ENCODE measurements at regions not wholly inside any gene's neighbourhood (a gene's known extent, or its start where the extent isn't known, plus 50 kb on each side); places are given as distances from the start of the nearest gene placed in this dataset.

DNA sequence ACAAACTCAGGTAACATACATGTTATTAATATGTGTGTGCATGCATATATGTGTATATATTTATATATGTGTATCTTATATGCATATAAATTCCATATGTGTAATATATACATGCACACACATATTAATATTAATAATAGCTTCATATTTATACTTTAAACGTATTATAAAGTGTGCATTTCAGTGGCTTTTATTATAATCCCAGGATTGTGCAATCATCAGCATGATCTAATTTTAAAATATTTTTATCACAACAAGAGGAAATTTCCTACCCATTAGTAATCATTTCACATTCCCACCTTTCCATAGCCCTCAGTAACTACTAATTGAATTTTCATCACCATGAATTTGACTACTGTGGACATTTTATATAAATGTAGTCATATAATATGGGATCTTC, 2211.9 kb upstream of the TENM3 start:
- no peak for DNase-seq (ENCODE audit: low spot score)
- intact Hi-C loops (cut with DNase I) = no loop called here

- no peak for DNase-seq (ENCODE audit: low spot score)
- intact Hi-C loops (cut with DNase I) = no loop called here
Measured at GRCh38 chr4:180041576-180041975, 2201.6 kb upstream of the TENM3 start.

DNA sequence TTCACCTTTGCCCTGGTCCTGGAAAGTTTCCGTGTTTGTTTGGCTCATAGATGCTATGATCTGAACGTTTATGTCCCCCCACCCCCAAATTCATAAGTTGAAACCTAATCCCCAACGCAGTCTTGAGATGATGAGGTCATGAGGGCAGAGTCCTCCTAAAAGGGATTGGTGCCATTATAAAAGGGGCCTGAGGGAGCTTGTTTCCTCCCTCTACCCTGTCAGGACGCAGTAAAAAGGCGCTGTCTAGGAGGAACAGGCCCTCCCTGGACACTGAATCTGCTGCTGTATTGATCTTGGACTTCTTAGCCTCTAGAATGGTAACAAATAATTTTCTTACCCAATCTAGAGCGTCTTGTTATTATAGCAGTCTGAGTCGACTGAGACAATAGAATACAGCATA, 2190.6 kb upstream of the TENM3 start:
- no peak for DNase-seq (ENCODE audit: low spot score)
- intact Hi-C loops (cut with DNase I) = no loop called here

DNA sequence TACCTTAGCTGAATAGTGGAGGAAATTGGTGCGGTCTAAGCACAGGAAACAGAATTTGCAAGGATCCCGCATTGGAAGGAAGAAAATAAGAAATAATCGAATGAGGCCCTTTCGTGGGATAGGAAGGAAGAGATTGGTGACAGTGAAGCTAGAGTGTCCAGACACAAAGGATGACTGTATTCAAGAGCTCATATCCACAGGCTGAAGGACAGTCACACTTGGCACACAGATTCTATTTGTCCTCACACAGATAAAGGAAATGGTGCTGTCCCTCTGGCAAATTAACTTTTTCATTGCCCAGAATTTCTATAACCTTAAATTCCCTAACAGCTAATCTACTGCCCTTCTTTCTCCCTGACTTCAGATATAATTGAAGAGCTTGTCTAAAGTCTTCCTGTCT, 2188.9 kb upstream of the TENM3 start:
- no peak for DNase-seq (ENCODE audit: low spot score)
- intact Hi-C loops (cut with DNase I) = no loop called here

- DNase-seq (ENCODE audit: low spot score) = no peak
- intact Hi-C loops (cut with DNase I) = no loop called here
Measured at GRCh38 chr4:180057299-180057721, 2185.9 kb upstream of the TENM3 start.

DNA sequence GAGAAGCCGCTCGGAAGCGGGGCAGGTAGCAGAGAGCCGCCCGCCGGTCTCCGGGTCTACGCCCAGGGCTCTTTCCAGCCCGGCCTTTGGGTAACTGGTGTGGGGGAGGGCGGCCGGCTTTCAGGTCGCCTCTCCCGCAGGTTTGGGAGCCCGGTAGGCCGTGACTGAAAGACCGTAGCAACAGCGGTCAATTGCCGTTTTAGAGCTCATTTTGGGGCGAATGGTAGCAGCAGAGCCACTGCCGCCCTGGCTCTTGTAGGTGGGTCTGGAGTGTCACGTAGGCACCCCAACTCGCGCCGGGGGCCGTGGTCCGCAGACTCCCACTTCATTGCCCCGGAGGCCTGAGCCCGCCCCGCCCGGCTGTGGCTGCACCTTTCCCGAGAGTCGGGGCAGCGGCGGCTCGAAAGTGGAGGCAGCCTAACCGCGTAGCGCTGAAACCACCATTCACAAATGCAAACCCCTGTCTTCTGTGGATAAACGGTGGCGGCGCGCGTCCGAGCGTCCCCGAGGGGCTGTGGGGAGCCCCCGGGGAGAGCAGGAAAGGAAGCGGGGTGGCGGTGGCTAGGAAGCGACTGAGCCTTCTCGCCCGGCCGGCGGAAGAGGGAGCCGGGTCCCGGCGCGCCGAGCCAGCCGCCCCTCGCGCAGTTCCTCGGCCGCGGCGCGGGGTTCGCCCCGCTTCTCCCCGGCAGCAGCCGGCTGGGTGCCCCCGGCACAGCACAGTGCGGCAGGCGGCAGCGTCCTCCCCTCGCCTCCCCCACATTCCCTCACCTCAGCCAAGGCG, 2185.1 kb upstream of the TENM3 start:
- intact Hi-C loops (cut with DNase I) = no loop called here
- peak; percentile 82 for DNase-seq (ENCODE audit: low spot score)

DNA sequence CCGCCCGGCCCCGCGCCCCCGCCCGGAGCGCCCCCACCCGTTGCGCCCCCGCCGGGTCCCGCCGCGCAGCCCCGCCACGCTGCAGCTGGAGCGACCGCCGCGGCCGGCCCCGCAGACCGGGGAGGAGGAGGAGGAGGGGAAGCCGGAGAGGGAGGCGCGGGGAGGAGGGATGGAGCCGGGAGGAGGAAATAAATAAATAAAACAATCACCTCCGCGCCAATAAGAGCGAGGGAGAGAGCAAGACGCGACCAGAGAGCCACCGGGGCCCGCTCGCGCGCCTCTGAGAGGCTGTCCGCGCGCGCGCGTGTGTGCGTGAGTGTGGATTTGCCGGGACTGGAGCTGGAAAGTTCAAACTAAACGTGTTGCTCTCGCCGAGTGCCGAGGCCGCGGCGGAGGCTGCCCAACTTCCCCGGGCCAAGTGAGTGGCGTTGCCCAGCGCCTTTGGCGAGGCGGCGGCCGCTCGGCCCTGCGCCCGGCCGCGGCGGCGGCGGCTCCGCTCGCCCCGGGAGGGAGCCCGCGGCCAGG, 2184.4 kb upstream of the TENM3 start:
- peak; percentile 75 for DNase-seq (ENCODE audit: low spot score)
- intact Hi-C loops (cut with DNase I) = no loop called here

GRCh38 chr4:180059216-180059881, 2183.9 kb upstream of the TENM3 start:
- intact Hi-C loops (cut with DNase I) = no loop called here
- DNase-seq (ENCODE audit: low spot score) = peak; percentile 76

- DNase-seq (ENCODE audit: low spot score) = no peak
- intact Hi-C loops (cut with DNase I) = no loop called here
Measured at GRCh38 chr4:180060159-180060889, 2182.9 kb upstream of the TENM3 start.

- intact Hi-C loops (cut with DNase I) = no loop called here
- no peak for DNase-seq (ENCODE audit: low spot score)
Measured at GRCh38 chr4:180081072-180081471, 2162.1 kb upstream of the TENM3 start.

- no peak for DNase-seq (ENCODE audit: low spot score)
- intact Hi-C loops (cut with DNase I) = no loop called here
Measured at GRCh38 chr4:180084561-180084960, 2158.6 kb upstream of the TENM3 start.

GRCh38 chr4:180086480-180087190, 2156.6 kb upstream of the TENM3 start:
- intact Hi-C loops (cut with DNase I) = no loop called here
- no peak for DNase-seq (ENCODE audit: low spot score)

- DNase-seq (ENCODE audit: low spot score) = no peak
- intact Hi-C loops (cut with DNase I) = no loop called here
Measured at GRCh38 chr4:180098586-180098985, 2144.6 kb upstream of the TENM3 start.

DNA sequence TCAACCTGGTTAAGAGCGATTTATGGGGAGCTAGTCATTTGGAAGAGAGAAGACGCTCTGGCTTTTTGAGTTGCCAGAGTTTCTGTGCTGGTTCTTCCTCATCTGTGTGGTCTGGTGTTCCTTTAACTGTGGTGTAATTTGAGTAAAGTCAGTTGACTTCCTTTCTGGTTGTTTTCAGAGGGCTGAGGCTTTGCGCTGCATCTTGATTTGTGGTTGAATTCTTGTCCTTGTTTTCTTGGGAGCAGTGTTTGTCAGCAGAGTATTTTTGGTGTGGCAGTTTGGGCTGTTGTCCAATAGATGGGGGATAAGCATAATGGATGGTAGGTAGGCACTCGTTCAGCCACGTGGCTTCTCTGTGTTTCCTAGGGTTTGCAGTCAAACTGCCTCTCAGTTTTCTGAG, 2143.2 kb upstream of the TENM3 start:
- DNase-seq (ENCODE audit: low spot score) = no peak
- intact Hi-C loops (cut with DNase I) = no loop called here

DNA sequence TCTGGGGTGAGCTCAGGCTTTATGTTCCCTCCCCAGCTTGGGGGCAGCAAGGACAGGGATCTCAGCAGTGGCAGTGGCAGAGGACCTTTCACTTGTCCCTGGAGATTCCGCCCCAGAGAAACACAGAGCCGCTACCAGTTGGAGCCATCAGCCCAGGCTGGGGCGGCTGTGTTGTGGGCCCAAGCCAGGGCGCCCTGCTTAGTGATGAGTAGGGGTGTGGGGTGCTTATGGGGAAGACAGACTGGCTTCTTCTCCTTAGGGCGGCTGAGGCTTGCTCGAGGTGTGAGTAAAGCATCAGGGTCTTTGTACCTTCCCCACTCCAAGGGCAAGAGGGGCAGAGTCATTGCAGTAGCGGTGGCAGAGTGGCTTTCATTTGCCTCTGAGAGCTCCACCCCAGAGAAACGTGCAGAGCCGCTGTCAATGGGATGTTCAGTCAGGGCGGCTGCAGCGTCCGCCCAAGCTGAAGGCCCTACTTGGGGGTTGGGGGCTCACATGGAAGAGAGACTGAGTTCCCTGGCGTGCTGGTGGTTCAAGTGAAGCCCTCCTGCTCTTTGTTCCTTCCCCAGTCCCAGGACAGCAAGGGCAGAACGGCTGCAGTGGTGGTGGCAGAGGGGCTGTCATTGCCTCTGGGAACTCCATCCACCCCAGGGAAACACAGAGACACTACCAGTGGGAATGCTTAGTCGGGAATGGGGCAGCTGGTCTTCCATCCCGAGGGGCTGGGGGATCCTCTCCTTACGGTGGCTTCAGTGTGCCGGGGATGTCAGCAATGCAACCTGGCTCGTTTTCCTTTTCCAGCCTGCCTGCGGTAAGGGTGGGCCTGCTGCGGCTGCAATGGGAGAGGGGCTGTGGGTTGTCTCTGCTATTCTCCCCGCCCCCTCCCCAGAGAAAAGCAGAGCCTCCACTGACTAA, 2142.5 kb upstream of the TENM3 start:
- intact Hi-C loops (cut with DNase I) = no loop called here
- DNase-seq (ENCODE audit: low spot score) = no peak

DNA sequence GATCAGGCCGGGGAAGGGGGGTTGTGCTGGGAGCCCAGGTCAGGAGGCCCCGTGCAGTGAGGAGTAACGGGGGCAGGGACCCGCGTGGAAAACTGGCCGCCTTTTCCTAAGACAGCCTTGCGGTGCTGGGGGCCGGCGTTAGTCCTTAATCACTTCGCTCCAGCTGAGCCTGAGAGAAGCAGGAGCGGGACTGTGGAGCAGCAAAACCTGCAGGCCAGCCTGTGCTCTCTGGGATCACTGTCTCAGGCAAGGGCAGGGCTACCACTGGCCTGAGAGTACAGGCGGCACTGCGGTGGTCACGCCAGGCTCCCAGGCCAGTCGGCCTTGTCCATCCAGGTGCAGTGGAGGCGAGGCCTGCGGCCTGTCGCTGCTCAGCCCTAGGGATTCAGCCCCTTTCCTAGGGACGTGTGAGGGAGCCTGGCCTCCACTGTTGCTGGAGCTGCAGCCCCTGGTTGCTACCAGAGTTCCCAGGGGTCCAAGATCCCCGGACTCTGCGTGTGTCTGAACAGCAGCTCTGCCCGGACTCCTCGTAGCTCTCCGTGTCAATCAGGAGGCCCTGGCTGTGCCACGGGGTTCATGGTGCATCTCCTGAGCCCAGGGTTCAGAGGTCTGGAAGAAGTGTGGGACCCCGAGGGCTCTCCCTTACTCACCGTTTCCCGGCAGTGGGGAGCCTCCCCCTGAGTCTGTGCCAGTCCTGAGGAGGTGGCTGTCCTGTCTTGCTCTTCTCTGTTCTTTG, 2141.7 kb upstream of the TENM3 start:
- peak; percentile 62 for DNase-seq (ENCODE audit: low spot score)
- intact Hi-C loops (cut with DNase I) = no loop called here

DNA sequence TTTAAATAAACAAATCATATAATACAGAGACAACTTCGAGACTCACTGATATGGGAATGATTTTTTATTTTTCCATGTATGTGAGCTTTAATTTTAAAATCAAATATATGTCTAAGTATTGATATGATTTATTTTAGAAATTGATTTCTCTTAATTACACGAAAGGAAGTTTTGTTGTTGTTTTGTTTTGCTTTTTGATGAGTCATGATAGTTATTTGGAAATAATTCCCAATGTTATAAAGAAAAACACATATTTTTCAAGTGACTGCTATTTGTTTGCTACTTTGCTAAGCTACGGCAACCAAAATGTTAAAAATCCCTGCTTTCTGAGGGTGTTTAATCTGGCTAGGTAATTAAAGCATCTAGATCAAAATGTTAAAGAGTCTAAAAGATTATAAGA, 2139.4 kb upstream of the TENM3 start:
- intact Hi-C loops (cut with DNase I) = no loop called here
- no peak for DNase-seq (ENCODE audit: low spot score)

GRCh38 chr4:180105362-180105761, 2137.8 kb upstream of the TENM3 start:
- intact Hi-C loops (cut with DNase I) = no loop called here
- DNase-seq (ENCODE audit: low spot score) = no peak

Data from posterior vena cava (tissue), 2 donors.